ENCODE measurements at regions not wholly inside any gene's neighbourhood (a gene's known extent, or its start where the extent isn't known, plus 50 kb on each side); places are given as distances from the start of the nearest gene placed in this dataset.

- H3K4me3 ChIP-seq (ENCODE audit: low read length): no peak overlapping the region
- H3K4me1 ChIP-seq (ENCODE audit: insufficient read depth, low read length): peaks cover 78% of the 10 kb centered on the region
- H3K27me3 ChIP-seq (ENCODE audit: insufficient read depth, low read length): no peaks in the 10 kb centered on the region
- H3K9me3 ChIP-seq (ENCODE audit: low read depth, low read length): no peaks in the 10 kb centered on the region
These were observed 405.5 kb downstream of the SHQ1 start for GRCh38 chr3:72442759-72443158.

GRCh38 chr3:72441284-72441994 is 406.8 kb downstream of the SHQ1 start:
- peaks cover 73% of the 10 kb centered on the region for H3K4me1 ChIP-seq (ENCODE audit: insufficient read depth, low read length)
- no peak overlapping the region for H3K4me3 ChIP-seq (ENCODE audit: low read length)
- H3K9me3 ChIP-seq (ENCODE audit: low read depth, low read length): no peaks in the 10 kb centered on the region
- no peaks in the 10 kb centered on the region for H3K27me3 ChIP-seq (ENCODE audit: insufficient read depth, low read length)

- peaks cover 63% of the 10 kb centered on the region for H3K4me1 ChIP-seq (ENCODE audit: insufficient read depth, low read length)
These were observed 407.8 kb downstream of the SHQ1 start for GRCh38 chr3:72440491-72440890.

GRCh38 chr3:72439321-72440183 is 408.7 kb downstream of the SHQ1 start:
- no peak overlapping the region for H3K4me3 ChIP-seq (ENCODE audit: low read length)
- peaks cover 59% of the 10 kb centered on the region for H3K4me1 ChIP-seq (ENCODE audit: insufficient read depth, low read length)
- no peaks in the 10 kb centered on the region for H3K9me3 ChIP-seq (ENCODE audit: low read depth, low read length)
- no peaks in the 10 kb centered on the region for H3K27me3 ChIP-seq (ENCODE audit: insufficient read depth, low read length)

More at GRCh38 chr3:72440491-72440890, 407.8 kb downstream of the SHQ1 start:
- no peaks in the 10 kb centered on the region for H3K9me3 ChIP-seq (ENCODE audit: low read depth, low read length)
- H3K27me3 ChIP-seq (ENCODE audit: insufficient read depth, low read length): no peaks in the 10 kb centered on the region
- H3K4me3 ChIP-seq (ENCODE audit: low read length): no peak overlapping the region

- Histone ChIP-seq H3K4me3 (ENCODE audit: low read length) (no peak overlapping the region), H3K27me3 (ENCODE audit: insufficient read depth, low read length) (no peaks in the 10 kb centered on the region), H3K9me3 (ENCODE audit: low read depth, low read length) (no peaks in the 10 kb centered on the region), H3K4me1 (ENCODE audit: insufficient read depth, low read length) (peaks cover 41% of the 10 kb centered on the region)
These were observed 410.4 kb downstream of the SHQ1 start for GRCh38 chr3:72437661-72438406.

GRCh38 chr3:72436863-72437592 is 411.2 kb downstream of the SHQ1 start:
- H3K27me3 ChIP-seq (ENCODE audit: insufficient read depth, low read length): no peaks in the 10 kb centered on the region
- H3K9me3 ChIP-seq (ENCODE audit: low read depth, low read length): no peaks in the 10 kb centered on the region
- H3K4me1 ChIP-seq (ENCODE audit: insufficient read depth, low read length): peaks cover 35% of the 10 kb centered on the region
- H3K4me3 ChIP-seq (ENCODE audit: low read length): no peak overlapping the region

GRCh38 chr3:72434296-72434695 is 413.9 kb downstream of the SHQ1 start:
- peaks cover 24% of the 10 kb centered on the region for H3K4me1 ChIP-seq (ENCODE audit: insufficient read depth, low read length)
- H3K27me3 ChIP-seq (ENCODE audit: insufficient read depth, low read length): no peaks in the 10 kb centered on the region
- H3K4me3 ChIP-seq (ENCODE audit: low read length): no peak overlapping the region
- no peaks in the 10 kb centered on the region for H3K9me3 ChIP-seq (ENCODE audit: low read depth, low read length)

- Histone ChIP-seq H3K4me1 (ENCODE audit: insufficient read depth, low read length) (peaks cover 17% of the 10 kb centered on the region), H3K4me3 (ENCODE audit: low read length) (no peak overlapping the region), H3K9me3 (ENCODE audit: low read depth, low read length) (no peaks in the 10 kb centered on the region), H3K27me3 (ENCODE audit: insufficient read depth, low read length) (no peaks in the 10 kb centered on the region)
These were observed 416.0 kb downstream of the SHQ1 start for GRCh38 chr3:72432246-72432645.

GRCh38 chr3:72429589-72430353 is 418.5 kb downstream of the SHQ1 start:
- H3K4me3 ChIP-seq (ENCODE audit: low read length): no peak overlapping the region
- H3K4me1 ChIP-seq (ENCODE audit: insufficient read depth, low read length): peaks cover 37% of the 10 kb centered on the region
- no peaks in the 10 kb centered on the region for H3K9me3 ChIP-seq (ENCODE audit: low read depth, low read length)
- H3K27me3 ChIP-seq (ENCODE audit: insufficient read depth, low read length): no peaks in the 10 kb centered on the region

GRCh38 chr3:72428803-72429202 is 419.4 kb downstream of the SHQ1 start:
- Histone ChIP-seq H3K27me3 (ENCODE audit: insufficient read depth, low read length) (no peaks in the 10 kb centered on the region), H3K4me3 (ENCODE audit: low read length) (no peak overlapping the region), H3K4me1 (ENCODE audit: insufficient read depth, low read length) (peaks cover 37% of the 10 kb centered on the region)

GRCh38 chr3:72427624-72428023 is 420.6 kb downstream of the SHQ1 start:
- Histone ChIP-seq H3K4me1 (ENCODE audit: insufficient read depth, low read length) (peaks cover 37% of the 10 kb centered on the region), H3K9me3 (ENCODE audit: low read depth, low read length) (no peaks in the 10 kb centered on the region), H3K27me3 (ENCODE audit: insufficient read depth, low read length) (no peaks in the 10 kb centered on the region), H3K4me3 (ENCODE audit: low read length) (no peak overlapping the region)

More at GRCh38 chr3:72428803-72429202, 419.4 kb downstream of the SHQ1 start:
- H3K9me3 ChIP-seq (ENCODE audit: low read depth, low read length): no peaks in the 10 kb centered on the region

GRCh38 chr3:72426618-72427397 is 421.4 kb downstream of the SHQ1 start:
- H3K27me3 ChIP-seq (ENCODE audit: insufficient read depth, low read length): no peaks in the 10 kb centered on the region
- H3K4me3 ChIP-seq (ENCODE audit: low read length): no peak overlapping the region
- H3K9me3 ChIP-seq (ENCODE audit: low read depth, low read length): peaks cover 7% of the 10 kb centered on the region
- peaks cover 37% of the 10 kb centered on the region for H3K4me1 ChIP-seq (ENCODE audit: insufficient read depth, low read length)

GRCh38 chr3:72423643-72424042 is 424.6 kb downstream of the SHQ1 start:
- no peak overlapping the region for H3K4me3 ChIP-seq (ENCODE audit: low read length)
- peaks cover 37% of the 10 kb centered on the region for H3K4me1 ChIP-seq (ENCODE audit: insufficient read depth, low read length)
- no peaks in the 10 kb centered on the region for H3K27me3 ChIP-seq (ENCODE audit: insufficient read depth, low read length)
- peaks cover 9% of the 10 kb centered on the region for H3K9me3 ChIP-seq (ENCODE audit: low read depth, low read length)

All from mononuclear cell (primary cell).